CD14-positive monocyte (primary cell): ENCODE measurements at regions not wholly inside any gene's neighbourhood (a gene's known extent, or its start where the extent isn't known, plus 50 kb on each side); places are given as distances from the start of the nearest gene placed in this dataset.

Source experiments
- DNase-seq, 3 donors: peaks; one replicate each; pipeline ENCODE4 v3.0.0-alpha.2; 2011 to 2022
- H2AFZ ChIP-seq: 2 replicates; pipeline ENCODE4 v1.6.0; 2012; ENCODE audit warnings: mild to moderate bottlenecking, low read depth, low read length, inconsistent platforms; ENCODE audit not compliant: insufficient read depth, poor library complexity, severe bottlenecking
- H3K27ac ChIP-seq, 2 donors: 1 replicate in 1 of 2; 2 replicates in 1 of 2; pipeline ENCODE4 v1.5.1; 2012 to 2013; ENCODE audit warnings: low read length in 2 of 2, control low read depth in 1 of 2, inconsistent platforms in 1 of 2, low read depth in 1 of 2, mild to moderate bottlenecking in 1 of 2
- H3K27me3 ChIP-seq, 2 donors: one replicate each; pipeline versions ENCODE4 v1.6.0 to v1.6.1; 2011 to 2013; ENCODE audit warnings: low read length in 2 of 2; ENCODE audit not compliant: control insufficient read depth in 2 of 2, insufficient read depth in 2 of 2
- H3K36me3 ChIP-seq, 2 donors: replicated peaks in 1 of 2; 1 replicate in 1 of 2; 2 replicates in 1 of 2; pipeline versions ENCODE4 v1.5.1 to v1.6.1; 2012 to 2013; ENCODE audit warnings: low read length in 2 of 2, control low read depth in 1 of 2, inconsistent platforms in 1 of 2, mild to moderate bottlenecking in 1 of 2; ENCODE audit not compliant: insufficient read depth in 2 of 2, control insufficient read depth in 1 of 2
- H3K4me1 ChIP-seq, 2 donors: 1 replicate in 1 of 2; 2 replicates in 1 of 2; pipeline versions ENCODE4 v1.5.1 to v1.6.1; 2012 to 2013; ENCODE audit warnings: low read length in 2 of 2, control low read depth in 1 of 2, inconsistent platforms in 1 of 2, mild to moderate bottlenecking in 1 of 2, moderate library complexity in 1 of 2; ENCODE audit not compliant: insufficient read depth in 2 of 2, control insufficient read depth in 1 of 2
- H3K4me2 ChIP-seq: replicated peaks from 2 replicates; pipeline ENCODE3; 2012; ENCODE audit warnings: low read length, moderate library complexity, mild to moderate bottlenecking; ENCODE audit not compliant: poor library complexity, severe bottlenecking; ENCODE audit errors: extremely low read depth
- H3K4me3 ChIP-seq, 3 experiments: fragments of 200-600 bp in 1 of 3; sonication (generic) in 1 of 3; replicated peaks in 1 of 3; 1 replicate in 2 of 3; 2 replicates in 1 of 3; pipeline ENCODE4 v1.5.1; 2011 to 2013; ENCODE audit warnings: low read length in 3 of 3, mild to moderate bottlenecking in 3 of 3, control low read depth in 2 of 3, low read depth in 2 of 3, inconsistent platforms in 1 of 3, moderate library complexity in 1 of 3
- H3K79me2 ChIP-seq: 2 replicates; pipeline ENCODE4 v1.6.0; 2012; ENCODE audit warnings: mild to moderate bottlenecking, control low read depth, inconsistent platforms, low read length, moderate library complexity; ENCODE audit not compliant: insufficient read depth
- H3K9ac ChIP-seq: 2 replicates; pipeline ENCODE4 v1.6.0; 2017; ENCODE audit warnings: low read length, mild to moderate bottlenecking; ENCODE audit not compliant: insufficient read depth, poor library complexity, severe bottlenecking
- H3K9me3 ChIP-seq, 2 donors: replicated peaks in 1 of 2; 1 replicate in 1 of 2; 2 replicates in 1 of 2; pipeline versions ENCODE4 v1.5.1 to v1.6.1; 2012 to 2013; ENCODE audit warnings: low read length in 2 of 2, control low read depth in 1 of 2; ENCODE audit not compliant: control insufficient read depth in 1 of 2, insufficient read depth in 1 of 2
- H4K20me1 ChIP-seq: 2 replicates; pipeline ENCODE4 v1.6.0; 2012; ENCODE audit warnings: mild to moderate bottlenecking, low read length, control low read depth, moderate library complexity; ENCODE audit not compliant: insufficient read depth
- H3K27ac Mint-ChIP-seq, 7 donors: one replicate each; pipeline ENCODE4 v1.8.0; 2020; ENCODE audit warnings: mild to moderate bottlenecking in 7 of 7, mixed read lengths in 7 of 7, moderate library complexity in 6 of 7, inconsistent platforms in 2 of 7
- H3K27me3 Mint-ChIP-seq, 3 donors: one replicate each; pipeline ENCODE4 v1.8.0; 2021 to 2022; ENCODE audit warnings: low read depth in 3 of 3, mild to moderate bottlenecking in 3 of 3, mixed read lengths in 3 of 3, moderate library complexity in 3 of 3, inconsistent platforms in 1 of 3
- H3K36me3 Mint-ChIP-seq, 2 donors: one replicate each; pipeline ENCODE4 v1.8.0; 2020; ENCODE audit warnings: mixed read lengths in 2 of 2, inconsistent platforms in 1 of 2, mild to moderate bottlenecking in 1 of 2
- H3K4me1 Mint-ChIP-seq: one replicate; pipeline ENCODE4 v1.8.0; 2020; ENCODE audit warnings: mild to moderate bottlenecking, mixed read lengths
- H3K4me3 Mint-ChIP-seq, 2 donors: one replicate each; pipeline ENCODE4 v1.8.0; 2020; ENCODE audit warnings: mild to moderate bottlenecking in 2 of 2, mixed read lengths in 2 of 2, moderate library complexity in 1 of 2
- H3K9me3 Mint-ChIP-seq, 7 donors: one replicate each; pipeline ENCODE4 v1.8.0; 2020 to 2022; ENCODE audit warnings: mixed read lengths in 7 of 7, mild to moderate bottlenecking in 6 of 7, moderate library complexity in 6 of 7, inconsistent platforms in 2 of 7
- CTCF ChIP-seq: fragments of 200-600 bp; IDR thresholded peaks from one replicate; pipeline ENCODE4 v1.8.0; 2022; ENCODE audit warnings: antibody characterized with exemption, mild to moderate bottlenecking
- WGBS: methylation state at CpG from one replicate; pipeline ENCODE4 v1.1.5; 2013; ENCODE audit warnings: missing lambda C conversion rate; ENCODE audit not compliant: insufficient coverage; 5-methylcytosine and 5-hydroxymethylcytosine counted together
- intact Hi-C, 2 donors: fragments of 100-400 bp; cut with micrococcal nuclease; formaldehyde crosslinking; loops; one replicate each; pipeline versions ENCODE4 v1.15.0 to v1.15.1; 2023

GRCh38 chr11:25602959-25603358, 729.0 kb upstream of the ANO3 start:
- H2AFZ ChIP-seq: no peak overlapping the region
- H3K27me3 ChIP-seq: no peaks in the 10 kb centered on the region
- no peaks in the 10 kb centered on the region for H3K4me1 ChIP-seq
- no peak for TF ChIP-seq CTCF
- Mint-ChIP-seq H3K36me3 (no peaks in the 10 kb centered on the region), H3K4me3 (no peak overlapping the region), H3K27ac (no peak overlapping the region), H3K9me3 (peaks cover 0 to 7% (median 3%) of the 10 kb centered on the region in 7 donors), H3K4me1 (no peaks in the 10 kb centered on the region), H3K27me3 (no peaks in the 10 kb centered on the region)
- no peaks in the 10 kb centered on the region for H3K79me2 ChIP-seq
- no peak overlapping the region for H3K9ac ChIP-seq
- intact Hi-C loops: no loop called here
- H3K4me2 ChIP-seq: no peak overlapping the region
- H3K4me3 ChIP-seq: no peak overlapping the region
- DNase-seq: no peak
- no CpG with 5 or more reads among the region's 2 CpGs for WGBS
- H3K36me3 ChIP-seq: no peaks in the 10 kb centered on the region
- no peaks in the 10 kb centered on the region for H3K9me3 ChIP-seq
- no peaks in the 10 kb centered on the region for H4K20me1 ChIP-seq
- H3K27ac ChIP-seq: no peak overlapping the region

- Mint-ChIP-seq H3K36me3 (no peaks in the 10 kb centered on the region), H3K27ac (no peak overlapping the region), H3K9me3 (peaks cover 0 to 7% (median 2%) of the 10 kb centered on the region in 7 donors), H3K4me3 (no peak overlapping the region), H3K27me3 (no peaks in the 10 kb centered on the region), H3K4me1 (no peaks in the 10 kb centered on the region)
- H3K4me1 ChIP-seq: no peaks in the 10 kb centered on the region
- TF ChIP-seq CTCF: no peak
- no peak for DNase-seq
- no peak overlapping the region for H3K4me2 ChIP-seq
- no peaks in the 10 kb centered on the region for H4K20me1 ChIP-seq
- intact Hi-C loops: no loop called here
- H2AFZ ChIP-seq: no peak overlapping the region
- no peaks in the 10 kb centered on the region for H3K27me3 ChIP-seq
- H3K9me3 ChIP-seq: peaks cover 4 to 12% of the 10 kb centered on the region in 2 donors
- no peaks in the 10 kb centered on the region for H3K36me3 ChIP-seq
- H3K9ac ChIP-seq: no peak overlapping the region
- H3K79me2 ChIP-seq: no peaks in the 10 kb centered on the region
- whole genome bisulfite sequencing: 77% methylated on average over 1 of the region's 3 CpGs
- H3K27ac ChIP-seq: no peak overlapping the region
- no peak overlapping the region for H3K4me3 ChIP-seq
Measured at GRCh38 chr11:25612806-25613205, 719.1 kb upstream of the ANO3 start.
